ENCODE measurements at regions not wholly inside any gene's neighbourhood (a gene's known extent, or its start where the extent isn't known, plus 50 kb on each side); places are given as distances from the start of the nearest gene placed in this dataset.

- Histone ChIP-seq H3K27me3 (ENCODE audit: insufficient read depth, low read length, poor library complexity, severe bottlenecking) (peaks cover 3% of the 10 kb centered on the region), H3K9me3 (ENCODE audit: low read length) (no peaks in the 10 kb centered on the region), H3K36me3 (ENCODE audit: insufficient read depth, low read length) (no peaks in the 10 kb centered on the region), H3K4me1 (ENCODE audit: insufficient read depth, low read length) (no peaks in the 10 kb centered on the region), H3K27ac (ENCODE audit: low read depth, low read length) (no peak overlapping the region), H3K4me3 (ENCODE audit: low read length) (no peak overlapping the region)
- Mint-ChIP-seq H3K4me3 (no peak overlapping the region), H3K9me3 (peaks cover 0 to 3% (median 0%) of the 10 kb centered on the region in 5 donors), H3K36me3 (no peaks in the 10 kb centered on the region), H3K27ac (no peak overlapping the region), H3K4me1 (no peaks in the 10 kb centered on the region), H3K27me3 (peaks cover 1 to 9% of the 10 kb centered on the region in 2 donors)
- ChIA-PET CTCF (no interaction called here), POLR2A (no interaction called here)
- no peak for DNase-seq
Observed at GRCh38 chr16:86221085-86221484, 289.2 kb upstream of the FOXF1 start.

DNA sequence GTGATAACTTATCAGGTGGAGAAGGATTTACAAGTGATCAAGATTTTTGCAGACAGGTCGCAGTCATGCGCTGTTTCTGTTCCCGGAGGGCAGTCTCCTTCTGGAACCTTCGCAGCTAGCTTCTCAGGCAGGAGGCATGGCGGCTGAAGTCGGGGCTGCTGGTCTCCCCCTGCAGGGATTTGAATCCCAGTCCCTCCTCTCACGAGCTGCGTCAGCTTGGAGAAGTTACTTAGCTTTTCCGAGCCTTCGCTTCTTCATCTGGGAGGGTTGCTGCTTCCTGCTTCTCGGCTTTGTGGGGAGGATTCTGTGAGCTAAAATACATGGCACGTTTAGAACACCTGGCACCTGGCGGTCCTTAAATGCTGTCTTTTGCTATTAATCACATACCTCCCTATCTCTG is 287.8 kb upstream of the FOXF1 start:
- H3K9me3 ChIP-seq (ENCODE audit: low read length) = no peaks in the 10 kb centered on the region
- no peaks in the 10 kb centered on the region for H3K36me3 ChIP-seq (ENCODE audit: insufficient read depth, low read length)
- no peaks in the 10 kb centered on the region for H3K4me1 ChIP-seq (ENCODE audit: insufficient read depth, low read length)
- ChIA-PET POLR2A (no interaction called here), CTCF (no interaction called here)
- no peak overlapping the region for H3K27ac Mint-ChIP-seq
- H3K9me3 Mint-ChIP-seq = peaks cover 0 to 3% (median 0%) of the 10 kb centered on the region in 5 donors
- H3K4me3 Mint-ChIP-seq = no peak overlapping the region
- H3K36me3 Mint-ChIP-seq = no peaks in the 10 kb centered on the region
- peaks cover 1 to 11% of the 10 kb centered on the region in 2 donors for H3K27me3 Mint-ChIP-seq
- H3K4me3 ChIP-seq (ENCODE audit: low read length) = no peak overlapping the region
- H3K4me1 Mint-ChIP-seq = no peaks in the 10 kb centered on the region
- H3K27me3 ChIP-seq (ENCODE audit: insufficient read depth, low read length, poor library complexity, severe bottlenecking) = peaks cover 3% of the 10 kb centered on the region
- no peak overlapping the region for H3K27ac ChIP-seq (ENCODE audit: low read depth, low read length)
- no peak for DNase-seq

DNA sequence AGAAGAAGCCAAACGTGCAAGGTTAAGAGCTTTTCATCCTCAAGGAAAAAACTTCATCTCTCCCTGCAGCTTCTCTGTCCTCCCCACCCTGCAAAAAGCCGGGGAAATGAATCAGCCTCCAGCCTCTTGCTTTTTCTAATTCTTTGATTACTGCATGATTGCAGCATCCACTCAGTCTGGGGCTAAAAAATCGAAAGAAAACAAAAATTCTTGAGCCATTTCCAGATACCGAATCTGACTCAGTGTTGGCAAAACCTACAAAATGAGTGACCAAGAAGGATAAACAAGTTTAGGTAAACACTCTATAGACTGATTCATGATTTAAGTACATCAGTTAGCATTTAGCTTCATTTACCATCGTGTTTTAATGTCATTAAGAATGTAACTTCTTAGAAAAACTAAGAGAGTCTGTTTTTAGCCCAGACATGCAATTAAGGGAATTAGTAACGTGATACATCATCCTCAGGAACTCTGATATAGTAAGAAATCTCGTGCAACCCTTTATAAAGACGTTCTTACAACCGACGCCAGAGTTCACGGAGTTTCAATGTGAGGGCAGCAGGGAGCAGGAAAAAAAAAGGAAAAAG is 287.3 kb upstream of the FOXF1 start:
- Mint-ChIP-seq H3K4me1 (no peaks in the 10 kb centered on the region), H3K27me3 (peaks cover 1 to 13% of the 10 kb centered on the region in 2 donors), H3K36me3 (no peaks in the 10 kb centered on the region), H3K27ac (no peak overlapping the region), H3K9me3 (no peaks in the 10 kb centered on the region), H3K4me3 (no peak overlapping the region)
- ChIA-PET CTCF (no interaction called here), POLR2A (no interaction called here)
- H3K27me3 ChIP-seq (ENCODE audit: insufficient read depth, low read length, poor library complexity, severe bottlenecking) = peaks cover 3% of the 10 kb centered on the region
- H3K36me3 ChIP-seq (ENCODE audit: insufficient read depth, low read length) = no peaks in the 10 kb centered on the region
- DNase-seq = no peak
- no peak overlapping the region for H3K4me3 ChIP-seq (ENCODE audit: low read length)
- no peaks in the 10 kb centered on the region for H3K4me1 ChIP-seq (ENCODE audit: insufficient read depth, low read length)
- H3K27ac ChIP-seq (ENCODE audit: low read depth, low read length) = no peak overlapping the region
- H3K9me3 ChIP-seq (ENCODE audit: low read length) = no peaks in the 10 kb centered on the region

GRCh38 chr16:86224126-86224525 is 286.2 kb upstream of the FOXF1 start:
- peaks cover 3% of the 10 kb centered on the region for H3K27me3 ChIP-seq (ENCODE audit: insufficient read depth, low read length, poor library complexity, severe bottlenecking)
- no peak overlapping the region for H3K27ac Mint-ChIP-seq
- H3K36me3 Mint-ChIP-seq = no peaks in the 10 kb centered on the region
- no peaks in the 10 kb centered on the region for H3K4me1 Mint-ChIP-seq
- H3K9me3 Mint-ChIP-seq = peaks cover 0 to 1% (median 0%) of the 10 kb centered on the region in 5 donors
- peaks cover 1 to 10% of the 10 kb centered on the region in 2 donors for H3K27me3 Mint-ChIP-seq
- no peaks in the 10 kb centered on the region for H3K9me3 ChIP-seq (ENCODE audit: low read length)
- no peaks in the 10 kb centered on the region for H3K36me3 ChIP-seq (ENCODE audit: insufficient read depth, low read length)
- H3K4me1 ChIP-seq (ENCODE audit: insufficient read depth, low read length) = no peaks in the 10 kb centered on the region
- no peak overlapping the region for H3K27ac ChIP-seq (ENCODE audit: low read depth, low read length)
- CTCF ChIA-PET = no interaction called here
- H3K4me3 ChIP-seq (ENCODE audit: low read length) = no peak overlapping the region
- no peak for DNase-seq
- no peak overlapping the region for H3K4me3 Mint-ChIP-seq
- POLR2A ChIA-PET = no interaction called here

DNA sequence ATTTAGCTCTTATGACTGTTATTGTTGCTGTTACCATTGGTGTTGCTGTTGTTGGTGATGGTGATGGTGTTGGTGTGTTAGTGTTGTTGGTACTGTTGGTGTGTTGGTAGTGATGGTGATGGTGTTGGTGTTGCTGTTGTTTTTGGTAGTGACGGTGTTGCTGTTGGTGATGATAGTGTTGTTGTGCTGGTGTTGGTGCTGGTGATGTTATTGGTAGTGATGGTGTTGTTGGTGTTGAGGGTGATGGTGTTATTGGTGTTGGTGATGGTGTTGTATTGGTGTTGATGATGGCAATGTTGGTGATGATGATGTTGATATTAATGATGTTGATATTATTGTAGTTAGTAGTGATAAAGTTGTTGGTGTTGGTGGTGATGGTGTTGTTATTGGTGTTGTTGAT is 285.7 kb upstream of the FOXF1 start:
- CTCF ChIA-PET = no interaction called here
- Mint-ChIP-seq H3K36me3 (no peaks in the 10 kb centered on the region), H3K9me3 (peaks cover 0 to 1% (median 0%) of the 10 kb centered on the region in 5 donors), H3K27ac (no peak overlapping the region), H3K4me1 (no peaks in the 10 kb centered on the region), H3K4me3 (no peak overlapping the region), H3K27me3 (peaks cover 0 to 10% of the 10 kb centered on the region in 2 donors)
- no peaks in the 10 kb centered on the region for H3K4me1 ChIP-seq (ENCODE audit: insufficient read depth, low read length)
- H3K27me3 ChIP-seq (ENCODE audit: insufficient read depth, low read length, poor library complexity, severe bottlenecking) = peaks cover 3% of the 10 kb centered on the region
- no peak overlapping the region for H3K27ac ChIP-seq (ENCODE audit: low read depth, low read length)
- POLR2A ChIA-PET = no interaction called here
- no peaks in the 10 kb centered on the region for H3K9me3 ChIP-seq (ENCODE audit: low read length)
- H3K4me3 ChIP-seq (ENCODE audit: low read length) = no peak overlapping the region
- no peaks in the 10 kb centered on the region for H3K36me3 ChIP-seq (ENCODE audit: insufficient read depth, low read length)
- no peak for DNase-seq

DNA sequence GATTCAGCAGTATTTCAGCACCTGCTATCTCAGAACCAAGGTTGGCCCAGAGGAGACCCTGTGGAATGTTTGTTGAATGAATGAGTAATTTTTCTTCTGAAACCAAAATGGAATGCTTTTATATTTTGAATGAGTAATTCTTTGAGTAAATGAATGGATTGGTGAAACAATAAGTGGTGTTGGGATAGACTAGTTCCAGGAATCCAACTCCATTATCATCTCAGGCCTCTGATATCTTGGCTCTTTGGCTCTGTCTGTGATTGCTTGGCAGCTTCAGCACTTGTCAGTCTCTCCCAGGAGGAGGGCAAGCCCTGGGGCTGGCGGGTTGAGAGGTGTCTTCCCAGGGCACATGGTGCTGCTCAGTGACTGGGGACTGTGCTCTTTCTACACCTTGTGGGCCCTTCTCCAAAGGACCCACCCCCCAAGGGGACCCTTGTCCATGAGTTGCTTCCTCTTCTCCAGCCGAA is 284.4 kb upstream of the FOXF1 start:
- H3K27me3 Mint-ChIP-seq = peaks cover 2 to 15% of the 10 kb centered on the region in 2 donors
- no peaks in the 10 kb centered on the region for H3K4me1 Mint-ChIP-seq
- no peaks in the 10 kb centered on the region for H3K4me1 ChIP-seq (ENCODE audit: insufficient read depth, low read length)
- H3K36me3 Mint-ChIP-seq = no peaks in the 10 kb centered on the region
- DNase-seq = no peak
- ChIA-PET CTCF (no interaction called here), POLR2A (no interaction called here)
- H3K9me3 Mint-ChIP-seq = peaks cover 0 to 1% (median 0%) of the 10 kb centered on the region in 5 donors
- H3K27ac Mint-ChIP-seq = no peak overlapping the region
- H3K27ac ChIP-seq (ENCODE audit: low read depth, low read length) = no peak overlapping the region
- H3K4me3 Mint-ChIP-seq = no peak overlapping the region
- H3K27me3 ChIP-seq (ENCODE audit: insufficient read depth, low read length, poor library complexity, severe bottlenecking) = peaks cover 2% of the 10 kb centered on the region
- no peaks in the 10 kb centered on the region for H3K36me3 ChIP-seq (ENCODE audit: insufficient read depth, low read length)
- H3K9me3 ChIP-seq (ENCODE audit: low read length) = no peaks in the 10 kb centered on the region
- H3K4me3 ChIP-seq (ENCODE audit: low read length) = no peak overlapping the region

DNA sequence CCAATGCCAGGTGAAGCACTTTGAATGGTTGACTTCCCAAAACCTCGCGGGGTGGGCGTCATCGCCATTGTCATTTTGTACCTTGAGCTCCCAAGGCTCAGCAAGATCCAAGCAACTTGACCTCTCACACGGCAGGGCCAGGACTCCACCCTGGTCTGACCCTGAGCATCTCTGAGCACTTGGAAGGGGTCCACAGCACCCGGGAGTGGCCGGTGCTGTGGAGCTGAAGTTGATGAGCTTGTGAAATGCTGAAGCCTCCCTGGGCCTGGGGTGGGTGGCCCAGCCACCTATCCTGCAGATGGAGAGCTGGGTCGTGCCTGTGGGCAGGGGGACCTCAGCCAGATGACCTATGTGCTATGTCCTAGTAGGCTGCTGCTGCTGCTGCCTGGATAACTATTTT is 283.3 kb upstream of the FOXF1 start:
- no peak overlapping the region for H3K4me3 Mint-ChIP-seq
- Histone ChIP-seq H3K36me3 (ENCODE audit: insufficient read depth, low read length) (no peaks in the 10 kb centered on the region), H3K9me3 (ENCODE audit: low read length) (no peaks in the 10 kb centered on the region), H3K27ac (ENCODE audit: low read depth, low read length) (no peak overlapping the region), H3K4me1 (ENCODE audit: insufficient read depth, low read length) (no peaks in the 10 kb centered on the region), H3K4me3 (ENCODE audit: low read length) (no peak overlapping the region), H3K27me3 (ENCODE audit: insufficient read depth, low read length, poor library complexity, severe bottlenecking) (no peaks in the 10 kb centered on the region)
- no peaks in the 10 kb centered on the region for H3K4me1 Mint-ChIP-seq
- no peak overlapping the region for H3K27ac Mint-ChIP-seq
- H3K27me3 Mint-ChIP-seq = peaks cover 2 to 23% of the 10 kb centered on the region in 2 donors
- POLR2A ChIA-PET = no interaction called here
- CTCF ChIA-PET = no interaction called here
- no peaks in the 10 kb centered on the region for H3K36me3 Mint-ChIP-seq
- DNase-seq = no peak
- H3K9me3 Mint-ChIP-seq = peaks cover 0 to 1% (median 0%) of the 10 kb centered on the region in 5 donors

GRCh38 chr16:86227801-86228200 is 282.5 kb upstream of the FOXF1 start:
- Mint-ChIP-seq H3K27ac (no peak overlapping the region), H3K36me3 (no peaks in the 10 kb centered on the region), H3K9me3 (peaks cover 0 to 1% (median 0%) of the 10 kb centered on the region in 5 donors), H3K4me3 (no peak overlapping the region), H3K27me3 (peaks cover 2 to 24% of the 10 kb centered on the region in 2 donors), H3K4me1 (no peaks in the 10 kb centered on the region)
- Histone ChIP-seq H3K36me3 (ENCODE audit: insufficient read depth, low read length) (no peaks in the 10 kb centered on the region), H3K27me3 (ENCODE audit: insufficient read depth, low read length, poor library complexity, severe bottlenecking) (no peaks in the 10 kb centered on the region), H3K9me3 (ENCODE audit: low read length) (no peaks in the 10 kb centered on the region), H3K4me3 (ENCODE audit: low read length) (no peak overlapping the region), H3K27ac (ENCODE audit: low read depth, low read length) (no peak overlapping the region), H3K4me1 (ENCODE audit: insufficient read depth, low read length) (no peaks in the 10 kb centered on the region)
- POLR2A ChIA-PET = no interaction called here
- DNase-seq = no peak
- CTCF ChIA-PET = no interaction called here

GRCh38 chr16:86228713-86229112 is 281.6 kb upstream of the FOXF1 start:
- Mint-ChIP-seq H3K4me3 (no peak overlapping the region), H3K4me1 (no peaks in the 10 kb centered on the region), H3K27ac (no peak overlapping the region), H3K36me3 (no peaks in the 10 kb centered on the region), H3K9me3 (peaks cover 0 to 2% (median 0%) of the 10 kb centered on the region in 5 donors), H3K27me3 (peaks cover 2 to 29% of the 10 kb centered on the region in 2 donors)
- Histone ChIP-seq H3K9me3 (ENCODE audit: low read length) (no peaks in the 10 kb centered on the region), H3K27ac (ENCODE audit: low read depth, low read length) (no peak overlapping the region), H3K4me3 (ENCODE audit: low read length) (no peak overlapping the region), H3K4me1 (ENCODE audit: insufficient read depth, low read length) (no peaks in the 10 kb centered on the region), H3K27me3 (ENCODE audit: insufficient read depth, low read length, poor library complexity, severe bottlenecking) (no peaks in the 10 kb centered on the region), H3K36me3 (ENCODE audit: insufficient read depth, low read length) (no peaks in the 10 kb centered on the region)
- DNase-seq = no peak
- POLR2A ChIA-PET = no interaction called here
- CTCF ChIA-PET = no interaction called here
